ENCODE measurements at regions not wholly inside any gene's neighbourhood (a gene's known extent, or its start where the extent isn't known, plus 50 kb on each side); places are given as distances from the start of the nearest gene placed in this dataset.

GRCh38 chr10:9792181-9792580 is 1225.5 kb upstream of the CELF2 start:
- POLR2A ChIA-PET: no interaction called here
- no peak overlapping the region for H3K27ac ChIP-seq (ENCODE audit: low read depth, low read length)
- no TSS peak for BruUV-seq (replicated peaks)
- intact Hi-C loops (cut with micrococcal nuclease): no loop called here
- DNase-seq (ENCODE audit: low read depth, low spot score): no peak
- H3K9ac ChIP-seq (ENCODE audit: low read length): no peak overlapping the region
- H3K9me2 ChIP-seq (ENCODE audit: insufficient read depth): no peaks in the 10 kb centered on the region
- no peak for TF ChIP-seq MAX (IDR thresholded peaks at IDR 0.05)
- TF ChIP-seq TCF7L2 (IDR thresholded peaks at IDR 0.05; ENCODE audit: borderline replicate concordance, extremely low read depth, insufficient read depth, insufficient read length): peak; percentile 54
- TF ChIP-seq RAD21 (IDR thresholded peaks at IDR 0.05; ENCODE audit: low read depth): no peak
- TF ChIP-seq, protein P1, sequence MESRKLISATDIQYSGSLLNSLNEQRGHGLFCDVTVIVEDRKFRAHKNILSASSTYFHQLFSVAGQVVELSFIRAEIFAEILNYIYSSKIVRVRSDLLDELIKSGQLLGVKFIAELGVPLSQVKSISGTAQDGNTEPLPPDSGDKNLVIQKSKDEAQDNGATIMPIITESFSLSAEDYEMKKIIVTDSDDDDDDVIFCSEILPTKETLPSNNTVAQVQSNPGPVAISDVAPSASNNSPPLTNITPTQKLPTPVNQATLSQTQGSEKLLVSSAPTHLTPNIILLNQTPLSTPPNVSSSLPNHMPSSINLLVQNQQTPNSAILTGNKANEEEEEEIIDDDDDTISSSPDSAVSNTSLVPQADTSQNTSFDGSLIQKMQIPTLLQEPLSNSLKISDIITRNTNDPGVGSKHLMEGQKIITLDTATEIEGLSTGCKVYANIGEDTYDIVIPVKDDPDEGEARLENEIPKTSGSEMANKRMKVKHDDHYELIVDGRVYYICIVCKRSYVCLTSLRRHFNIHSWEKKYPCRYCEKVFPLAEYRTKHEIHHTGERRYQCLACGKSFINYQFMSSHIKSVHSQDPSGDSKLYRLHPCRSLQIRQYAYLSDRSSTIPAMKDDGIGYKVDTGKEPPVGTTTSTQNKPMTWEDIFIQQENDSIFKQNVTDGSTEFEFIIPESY (IDR thresholded peaks at IDR 0.05; ENCODE audit: extremely low read depth, insufficient replicate concordance, low read length): no peak
- no peaks in the 10 kb centered on the region for H3K36me3 ChIP-seq (ENCODE audit: control insufficient read depth in 1 of 2, insufficient read depth in 2 of 2, low read length in 2 of 2)
- no peak for ATAC-seq
- H3K27me3 ChIP-seq (ENCODE audit: insufficient read depth, low read length): no peaks in the 10 kb centered on the region
- CTCF ChIA-PET: no interaction called here
- no peaks in the 10 kb centered on the region for H4K20me1 ChIP-seq (ENCODE audit: insufficient read depth)
- peaks cover 13 to 27% of the 10 kb centered on the region in 2 experiments; a peak in 2 of 4 replicates for H3K9me3 ChIP-seq (ENCODE audit: control insufficient read depth in 1 of 2, insufficient read depth in 1 of 2, low read depth in 1 of 2, low read length in 2 of 2)
- no peak overlapping the region for H3K4me3 ChIP-seq (replicated peaks in 1 of 2; ENCODE audit: low read depth in 1 of 2, low read length in 2 of 2)
- H3K4me1 ChIP-seq (ENCODE audit: control insufficient read depth in 1 of 2, insufficient read depth in 2 of 2, low read length in 2 of 2): no peaks in the 10 kb centered on the region
- H3K4me2 ChIP-seq (ENCODE audit: low read length): no peak overlapping the region
- RAD21 ChIA-PET (ENCODE audit: low non-redundant PET in 1 of 2, low total read pairs in 2 of 2, uncharacterized antibody in 2 of 2, unreplicated experiment in 2 of 2): no interaction called here
- H2AFZ ChIP-seq (ENCODE audit: low read depth, low read length, poor library complexity, severe bottlenecking): no peak overlapping the region
- H3K79me2 ChIP-seq (ENCODE audit: insufficient read depth, low read length): no peaks in the 10 kb centered on the region

DNA sequence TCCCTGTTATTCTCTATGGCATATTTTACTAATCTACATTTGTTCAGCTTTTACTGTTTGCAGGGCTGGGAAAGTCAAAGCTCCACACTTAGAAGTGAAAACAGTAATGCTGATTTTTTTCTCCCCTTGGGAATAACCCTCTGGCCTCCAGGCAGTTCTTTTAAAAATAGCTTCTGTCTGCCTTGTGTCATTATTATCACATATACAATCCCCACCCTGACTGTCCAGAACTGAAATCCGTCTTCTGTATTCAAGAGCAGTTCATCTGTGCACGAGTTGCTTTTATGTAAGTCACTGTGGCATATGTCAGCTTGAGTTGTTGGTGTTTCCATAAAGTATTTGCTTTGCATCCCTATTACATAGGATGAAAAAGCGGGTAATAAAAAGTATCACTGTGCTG is 1221.1 kb upstream of the CELF2 start:
- Histone ChIP-seq H3K79me2 (ENCODE audit: insufficient read depth, low read length) (no peaks in the 10 kb centered on the region), H3K36me3 (ENCODE audit: control insufficient read depth in 1 of 2, insufficient read depth in 2 of 2, low read length in 2 of 2) (no peaks in the 10 kb centered on the region), H3K9me3 (ENCODE audit: control insufficient read depth in 1 of 2, insufficient read depth in 1 of 2, low read depth in 1 of 2, low read length in 2 of 2) (peaks cover 4 to 18% of the 10 kb centered on the region in 2 experiments; a peak in 2 of 4 replicates), H2AFZ (ENCODE audit: low read depth, low read length, poor library complexity, severe bottlenecking) (no peak overlapping the region), H3K9me2 (ENCODE audit: insufficient read depth) (no peaks in the 10 kb centered on the region), H3K27ac (ENCODE audit: low read depth, low read length) (no peak overlapping the region), H4K20me1 (ENCODE audit: insufficient read depth) (no peaks in the 10 kb centered on the region), H3K4me1 (ENCODE audit: control insufficient read depth in 1 of 2, insufficient read depth in 2 of 2, low read length in 2 of 2) (no peaks in the 10 kb centered on the region), H3K4me2 (ENCODE audit: low read length) (no peak overlapping the region), H3K27me3 (ENCODE audit: insufficient read depth, low read length) (no peaks in the 10 kb centered on the region), H3K9ac (ENCODE audit: low read length) (no peak overlapping the region), H3K4me3 (replicated peaks in 1 of 2; ENCODE audit: low read depth in 1 of 2, low read length in 2 of 2) (no peak overlapping the region)
- ChIA-PET CTCF (no interaction called here), POLR2A (no interaction called here), RAD21 (ENCODE audit: low non-redundant PET in 1 of 2, low total read pairs in 2 of 2, uncharacterized antibody in 2 of 2, unreplicated experiment in 2 of 2) (no interaction called here)
- TF ChIP-seq JUND (IDR thresholded peaks at IDR 0.05): no peak
- no peak for TF ChIP-seq ATF3 (IDR thresholded peaks at IDR 0.05)
- no peak for TF ChIP-seq ZFX (IDR thresholded peaks at IDR 0.05)
- TF ChIP-seq CTCF (IDR thresholded peaks at IDR 0.05 in 2 of 3, conservative IDR thresholded peaks at IDR 0.05 in 1 of 3; ENCODE audit: borderline replicate concordance in 1 of 3, insufficient read depth in 1 of 3, low read depth in 2 of 3, low read length in 2 of 3): no peak
- TF ChIP-seq SP1 (IDR thresholded peaks at IDR 0.05; ENCODE audit: low read depth): no peak
- TF ChIP-seq, protein P1 (IDR thresholded peaks at IDR 0.05; ENCODE audit: extremely low read depth, insufficient replicate concordance, low read length): no peak
- no peak for TF ChIP-seq POLR2A (IDR thresholded peaks at IDR 0.05; ENCODE audit: borderline replicate concordance, extremely low read depth, insufficient read depth, insufficient read length)
- no peak for TF ChIP-seq CBX3 (IDR thresholded peaks at IDR 0.05; ENCODE audit: low read depth)
- TF ChIP-seq SRF (IDR thresholded peaks at IDR 0.05; ENCODE audit: low read depth): no peak
- no TSS peak for BruUV-seq (replicated peaks)
- intact Hi-C loops (cut with micrococcal nuclease): no loop called here
- DNase-seq (ENCODE audit: low read depth, low spot score) (no peak), ATAC-seq (no peak)

Data from HCT116 (cell line).